Lower lobe of right lung (tissue), 2 donors: ENCODE measurements at regions not wholly inside any gene's neighbourhood (a gene's known extent, or its start where the extent isn't known, plus 50 kb on each side); places are given as distances from the start of the nearest gene placed in this dataset.

Source experiments
- ATAC-seq, 2 donors: fragments of 200-7000 bp; cut with Tn5 transposase; one replicate each; pipeline ENCODE4 v1.9.1; 2020 to 2022; ENCODE audit warnings: mild to moderate bottlenecking in 2 of 2, moderate library complexity in 2 of 2
- DNase-seq: peaks from one replicate; pipeline ENCODE4 v3.0.0-alpha.2; 2020
- H3K27ac ChIP-seq: fragments of 200-600 bp; one replicate; pipeline ENCODE4 v1.8.0; 2022
- H3K27me3 ChIP-seq: fragments of 200-600 bp; one replicate; pipeline ENCODE4 v1.8.0; 2022; ENCODE audit warnings: low read depth
- H3K36me3 ChIP-seq: fragments of 200-600 bp; one replicate; pipeline ENCODE4 v1.8.0; 2022; ENCODE audit warnings: mild to moderate bottlenecking
- H3K4me1 ChIP-seq: fragments of 200-600 bp; one replicate; pipeline ENCODE4 v1.8.0; 2022
- H3K4me3 ChIP-seq: fragments of 200-600 bp; one replicate; pipeline ENCODE4 v1.8.0; 2022; ENCODE audit warnings: mild to moderate bottlenecking
- H3K9me3 ChIP-seq: fragments of 200-600 bp; one replicate; pipeline ENCODE4 v1.8.0; 2022
- CTCF ChIP-seq: fragments of 200-600 bp; IDR thresholded peaks from one replicate; pipeline ENCODE4 v1.8.0; 2022; ENCODE audit warnings: antibody characterized with exemption, mild to moderate bottlenecking
- intact Hi-C: fragments of 100-400 bp; cut with DNase I; formaldehyde crosslinking; loops from one replicate; pipeline ENCODE4 v1.11.0; 2022
- donor health status: DM: no; HTN: yes; CAD: no; lungs with severe emphysema.

- no peaks in the 10 kb centered on the region for H3K9me3 ChIP-seq
- H3K27me3 ChIP-seq, result no peaks in the 10 kb centered on the region
- no peak for DNase-seq
- H3K4me1 ChIP-seq, result peaks cover 5% of the 10 kb centered on the region
- intact Hi-C loops, result no loop called here
- H3K36me3 ChIP-seq, result no peaks in the 10 kb centered on the region
- H3K27ac ChIP-seq, result no peak overlapping the region
- TF ChIP-seq CTCF, result no peak
- H3K4me3 ChIP-seq, result no peak overlapping the region
- ATAC-seq, result no peak
Measured at GRCh38 chr2:238649123-238649522, 198.8 kb upstream of the TWIST2 start.

- TF ChIP-seq CTCF, result no peak
- no peak overlapping the region for H3K27ac ChIP-seq
- peaks cover 5% of the 10 kb centered on the region for H3K4me1 ChIP-seq
- no peaks in the 10 kb centered on the region for H3K27me3 ChIP-seq
- intact Hi-C loops, result no loop called here
- DNase-seq (no peak), ATAC-seq (no peak)
- no peak overlapping the region for H3K4me3 ChIP-seq
- no peaks in the 10 kb centered on the region for H3K9me3 ChIP-seq
- H3K36me3 ChIP-seq, result no peaks in the 10 kb centered on the region
Measured at GRCh38 chr2:238649936-238650518, 197.9 kb upstream of the TWIST2 start.

GRCh38 chr2:238650536-238650935 lies 197.3 kb upstream of the TWIST2 start:
- DNase-seq (no peak), ATAC-seq (no peak)
- Histone ChIP-seq H3K36me3 (no peaks in the 10 kb centered on the region), H3K4me3 (no peak overlapping the region), H3K27me3 (no peaks in the 10 kb centered on the region), H3K9me3 (no peaks in the 10 kb centered on the region), H3K27ac (no peak overlapping the region), H3K4me1 (peaks cover 5% of the 10 kb centered on the region)
- no peak for TF ChIP-seq CTCF
- intact Hi-C loops, result no loop called here

GRCh38 chr2:238651306-238652052 lies 196.4 kb upstream of the TWIST2 start:
- no peak overlapping the region for H3K4me3 ChIP-seq
- intact Hi-C loops, result no loop called here
- no peaks in the 10 kb centered on the region for H3K27me3 ChIP-seq
- DNase-seq (no peak), ATAC-seq (no peak)
- no peaks in the 10 kb centered on the region for H3K36me3 ChIP-seq
- H3K9me3 ChIP-seq, result no peaks in the 10 kb centered on the region
- H3K4me1 ChIP-seq, result no peaks in the 10 kb centered on the region
- TF ChIP-seq CTCF, result no peak
- no peak overlapping the region for H3K27ac ChIP-seq

GRCh38 chr2:238652053-238652770 lies 195.7 kb upstream of the TWIST2 start:
- H3K27ac ChIP-seq, result no peak overlapping the region
- DNase-seq (no peak), ATAC-seq (no peak)
- H3K27me3 ChIP-seq, result no peaks in the 10 kb centered on the region
- H3K4me3 ChIP-seq, result no peak overlapping the region
- no peak for TF ChIP-seq CTCF
- no peaks in the 10 kb centered on the region for H3K4me1 ChIP-seq
- intact Hi-C loops, result no loop called here
- no peaks in the 10 kb centered on the region for H3K36me3 ChIP-seq
- no peaks in the 10 kb centered on the region for H3K9me3 ChIP-seq
